ENCODE measurements at regions not wholly inside any gene's neighbourhood (a gene's known extent, or its start where the extent isn't known, plus 50 kb on each side); places are given as distances from the start of the nearest gene placed in this dataset.

DNA sequence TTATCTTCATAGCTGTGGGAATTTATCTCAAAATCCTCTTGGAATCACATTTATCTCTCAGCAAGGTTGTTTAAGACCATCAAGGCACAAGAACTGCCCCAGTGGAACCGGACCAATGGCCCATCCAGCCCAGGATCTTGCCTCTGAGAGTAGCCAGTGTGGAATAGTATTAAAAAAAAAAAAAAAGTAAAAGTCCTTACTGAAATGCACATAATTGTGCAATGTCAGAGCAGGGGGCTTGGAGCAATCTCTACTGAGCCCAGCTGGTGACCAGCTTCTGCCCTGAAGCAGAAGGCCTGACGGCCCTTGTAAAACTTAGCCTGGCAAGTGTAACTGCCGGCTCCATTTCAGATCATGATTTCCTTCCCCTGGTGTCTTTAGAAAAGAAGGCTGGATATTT lies 355.6 kb upstream of the PIK3C3 start:
- in situ Hi-C loops (cut with HindIII; ENCODE audit: low pct_unique_long_range_greater_than_20kb, low sequenced_read_pairs) = no loop called here
- DNase-seq (ENCODE audit: low read depth) = no peak

- in situ Hi-C loops (cut with HindIII; ENCODE audit: low pct_unique_long_range_greater_than_20kb, low sequenced_read_pairs) = no loop called here
- DNase-seq (ENCODE audit: low read depth) = no peak
Measured at GRCh38 chr18:41594582-41594981, 360.5 kb upstream of the PIK3C3 start.

GRCh38 chr18:41593171-41593675 lies 361.8 kb upstream of the PIK3C3 start:
- in situ Hi-C loops (cut with HindIII; ENCODE audit: low pct_unique_long_range_greater_than_20kb, low sequenced_read_pairs) = no loop called here
- DNase-seq (ENCODE audit: low read depth) = no peak

DNA sequence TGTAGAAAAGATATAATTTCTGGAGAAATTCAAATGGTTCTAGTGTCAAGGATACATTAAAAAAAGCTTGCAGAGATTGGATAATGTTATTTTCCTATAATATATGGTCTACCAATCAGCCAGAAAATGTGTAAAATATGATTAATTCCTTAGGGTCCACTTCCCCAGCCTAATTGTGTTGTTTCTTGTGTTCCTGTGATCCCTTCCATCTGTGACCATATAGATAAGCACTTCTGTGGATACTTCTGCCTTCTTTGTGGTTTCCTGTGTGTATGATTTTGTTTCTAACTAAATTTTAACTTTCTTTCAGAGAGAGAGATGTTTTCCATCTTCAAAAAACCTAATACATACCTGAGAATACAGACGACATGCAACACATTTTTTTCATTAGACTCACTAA lies 367.1 kb upstream of the PIK3C3 start:
- in situ Hi-C loops (cut with HindIII; ENCODE audit: low pct_unique_long_range_greater_than_20kb, low sequenced_read_pairs) = no loop called here
- no peak for DNase-seq (ENCODE audit: low read depth)

- no peak for DNase-seq (ENCODE audit: low read depth)
- in situ Hi-C loops (cut with HindIII; ENCODE audit: low pct_unique_long_range_greater_than_20kb, low sequenced_read_pairs) = no loop called here
Measured at GRCh38 chr18:41585512-41585911, 369.5 kb upstream of the PIK3C3 start.

DNA sequence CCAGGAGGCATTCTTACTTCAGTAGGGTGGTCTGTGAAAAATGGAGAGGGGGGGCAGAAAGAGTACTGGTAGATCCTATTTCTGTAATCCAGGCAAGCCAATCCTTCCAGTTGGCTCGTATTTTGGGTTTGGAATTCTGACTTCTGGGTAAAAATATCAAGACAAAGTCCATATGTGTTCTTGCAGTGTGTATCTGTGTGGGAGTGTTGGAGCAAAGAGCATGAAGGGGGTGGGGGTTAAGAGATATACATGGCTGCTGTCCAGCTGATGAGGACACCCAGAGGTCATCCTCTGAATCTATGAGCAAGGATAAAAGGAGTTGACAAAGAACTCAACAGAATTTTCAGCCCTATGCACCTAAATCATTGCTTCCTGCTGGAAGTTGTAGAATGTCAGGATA lies 375.8 kb upstream of the PIK3C3 start:
- DNase-seq (ENCODE audit: low read depth) = no peak
- in situ Hi-C loops (cut with HindIII; ENCODE audit: low pct_unique_long_range_greater_than_20kb, low sequenced_read_pairs) = no loop called here

GRCh38 chr18:41577529-41577928 lies 377.5 kb upstream of the PIK3C3 start:
- DNase-seq (ENCODE audit: low read depth) = no peak
- in situ Hi-C loops (cut with HindIII; ENCODE audit: low pct_unique_long_range_greater_than_20kb, low sequenced_read_pairs) = no loop called here

DNA sequence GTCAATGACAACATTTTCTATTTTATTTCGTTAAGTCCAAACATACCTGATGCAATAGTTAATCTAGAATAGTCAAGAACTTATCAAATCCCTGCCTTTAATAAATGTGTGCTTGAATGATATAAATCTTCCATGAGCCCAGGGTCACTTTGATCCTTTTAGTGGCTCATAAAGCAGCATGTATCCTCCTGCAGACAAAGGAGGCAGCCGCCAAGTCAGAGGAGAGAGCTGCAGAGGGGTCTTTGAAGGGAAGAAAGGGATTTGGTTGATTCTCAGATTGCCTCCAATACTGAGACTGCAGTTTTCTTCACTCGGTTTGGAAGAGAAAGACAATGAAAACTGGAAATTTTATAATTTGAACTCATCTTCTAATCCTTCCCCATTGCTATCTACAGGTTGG lies 378.4 kb upstream of the PIK3C3 start:
- in situ Hi-C loops (cut with HindIII; ENCODE audit: low pct_unique_long_range_greater_than_20kb, low sequenced_read_pairs) = no loop called here
- no peak for DNase-seq (ENCODE audit: low read depth)

- no peak for DNase-seq (ENCODE audit: low read depth)
- in situ Hi-C loops (cut with HindIII; ENCODE audit: low pct_unique_long_range_greater_than_20kb, low sequenced_read_pairs) = no loop called here
Measured at GRCh38 chr18:41569867-41570266, 385.2 kb upstream of the PIK3C3 start.

DNA sequence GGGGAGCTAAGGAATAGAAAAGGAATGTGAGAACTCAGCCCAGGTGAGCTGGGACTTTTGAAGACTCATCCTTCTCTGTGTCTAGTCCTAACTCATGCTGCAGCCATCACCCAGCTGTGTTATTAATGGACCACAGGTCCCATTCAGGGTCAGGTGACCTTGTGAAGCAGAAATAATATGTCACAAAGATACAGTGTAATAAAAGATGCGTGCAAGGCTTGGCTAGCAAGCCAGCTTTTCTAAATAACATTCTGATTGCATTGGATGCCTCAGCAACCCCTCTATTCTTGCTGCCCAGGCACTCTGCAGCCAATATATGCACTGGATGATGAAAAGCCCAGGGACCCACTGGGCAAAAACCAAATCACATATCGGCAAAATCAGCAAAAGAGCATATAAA lies 393.1 kb upstream of the PIK3C3 start:
- no peak for DNase-seq (ENCODE audit: low read depth)
- in situ Hi-C loops (cut with HindIII; ENCODE audit: low pct_unique_long_range_greater_than_20kb, low sequenced_read_pairs) = no loop called here

DNA sequence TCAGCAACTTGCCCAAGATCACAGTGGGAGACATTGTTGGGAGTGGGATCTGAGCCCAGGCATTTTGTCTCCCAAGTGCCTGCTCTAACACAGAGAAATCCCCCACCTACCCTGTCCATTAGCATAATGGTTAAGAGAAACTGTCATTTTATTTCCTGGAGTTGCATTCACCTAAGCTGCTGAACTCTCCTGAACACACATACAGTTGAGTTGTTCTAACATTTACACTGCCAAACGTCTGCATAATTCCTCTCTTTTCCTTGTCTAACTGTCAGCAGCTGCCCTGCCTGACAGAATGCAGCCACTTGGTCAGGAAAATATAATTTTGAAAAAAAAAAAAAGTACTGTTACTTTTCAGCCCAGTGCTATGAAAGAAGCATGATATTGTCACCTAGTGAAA lies 396.3 kb upstream of the PIK3C3 start:
- no peak for DNase-seq (ENCODE audit: low read depth)
- in situ Hi-C loops (cut with HindIII; ENCODE audit: low pct_unique_long_range_greater_than_20kb, low sequenced_read_pairs) = no loop called here

GRCh38 chr18:41553716-41554115 lies 401.3 kb upstream of the PIK3C3 start:
- in situ Hi-C loops (cut with HindIII; ENCODE audit: low pct_unique_long_range_greater_than_20kb, low sequenced_read_pairs) = no loop called here
- DNase-seq (ENCODE audit: low read depth) = no peak

DNA sequence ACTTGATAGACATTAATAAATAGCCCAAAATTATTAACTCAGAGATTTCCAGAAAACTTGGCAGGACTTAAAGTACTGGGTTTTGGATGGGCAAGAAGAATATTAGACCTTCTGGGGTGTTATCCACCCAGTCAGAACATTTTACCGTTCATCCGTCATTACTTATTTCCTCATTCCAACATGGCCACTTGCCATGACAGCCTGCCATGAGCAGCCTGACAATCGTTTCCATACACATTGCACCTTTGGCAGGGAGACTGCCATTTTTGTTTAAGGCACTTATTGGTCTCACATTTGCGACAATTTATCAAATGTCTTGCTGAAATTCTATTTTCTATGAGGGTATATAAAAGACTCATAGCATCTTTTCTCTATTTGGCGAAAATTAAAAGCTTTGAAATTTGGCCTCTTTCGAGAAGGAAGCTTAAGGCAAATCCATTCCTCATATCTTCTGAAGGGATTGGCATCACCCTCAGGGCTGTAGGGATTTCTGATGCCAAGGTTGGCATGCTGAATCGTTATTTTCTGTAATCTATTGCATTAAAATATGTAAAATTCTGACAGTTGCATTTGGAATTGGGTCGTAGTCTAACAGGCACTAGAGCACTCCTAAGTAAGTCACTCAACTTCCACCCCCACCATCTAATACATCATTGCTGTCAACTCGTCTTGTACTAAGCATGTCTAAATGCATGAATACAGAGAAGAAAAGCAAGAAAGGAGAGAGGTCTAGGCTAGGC lies 406.3 kb upstream of the PIK3C3 start:
- no peak for DNase-seq (ENCODE audit: low read depth)
- in situ Hi-C loops (cut with HindIII; ENCODE audit: low pct_unique_long_range_greater_than_20kb, low sequenced_read_pairs) = no loop called here

GRCh38 chr18:41545091-41545888 lies 409.7 kb upstream of the PIK3C3 start:
- in situ Hi-C loops (cut with HindIII; ENCODE audit: low pct_unique_long_range_greater_than_20kb, low sequenced_read_pairs) = no loop called here
- DNase-seq (ENCODE audit: low read depth) = no peak

DNA sequence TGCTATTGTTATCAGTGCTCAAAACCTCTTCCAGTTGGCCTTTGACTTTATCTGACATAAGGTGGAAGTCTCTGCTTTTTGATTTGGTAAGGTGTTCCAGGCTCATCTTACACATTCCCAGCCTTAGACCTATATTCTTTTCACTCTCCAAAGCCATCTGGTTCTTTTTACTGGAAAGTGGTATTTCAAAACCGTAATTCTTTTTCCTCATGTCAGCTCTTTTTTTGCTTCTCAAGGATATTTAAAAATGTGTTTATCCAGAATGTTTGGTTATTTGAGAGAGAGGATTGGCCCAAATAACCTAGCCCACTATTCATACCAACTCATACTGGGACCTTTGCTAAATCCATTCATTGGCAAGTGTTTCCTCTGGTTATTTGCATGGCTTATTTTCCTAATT lies 411.2 kb upstream of the PIK3C3 start:
- in situ Hi-C loops (cut with HindIII; ENCODE audit: low pct_unique_long_range_greater_than_20kb, low sequenced_read_pairs) = no loop called here
- no peak for DNase-seq (ENCODE audit: low read depth)

GRCh38 chr18:41540237-41540871 lies 414.7 kb upstream of the PIK3C3 start:
- DNase-seq (ENCODE audit: low read depth) = no peak
- in situ Hi-C loops (cut with HindIII; ENCODE audit: low pct_unique_long_range_greater_than_20kb, low sequenced_read_pairs) = no loop called here

DNA sequence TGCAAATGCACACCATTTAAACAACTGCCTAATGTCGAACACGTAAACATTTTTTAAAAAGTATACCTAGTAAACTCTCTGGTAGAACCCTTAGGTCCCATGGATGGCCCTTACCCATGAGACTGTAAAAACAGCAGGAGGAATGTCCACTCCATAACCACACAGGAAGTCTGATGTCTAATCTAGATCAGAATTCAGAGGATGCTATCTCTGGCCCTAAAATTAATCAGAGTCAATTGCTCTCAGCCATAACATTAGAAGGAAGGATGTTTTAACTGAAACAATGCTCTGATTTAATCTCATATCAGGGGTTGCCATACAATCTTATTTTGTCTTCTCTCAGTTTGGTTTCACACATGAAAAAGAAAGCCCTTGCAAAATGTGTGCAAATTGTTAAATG lies 416.3 kb upstream of the PIK3C3 start:
- in situ Hi-C loops (cut with HindIII; ENCODE audit: low pct_unique_long_range_greater_than_20kb, low sequenced_read_pairs) = no loop called here
- no peak for DNase-seq (ENCODE audit: low read depth)

DNA sequence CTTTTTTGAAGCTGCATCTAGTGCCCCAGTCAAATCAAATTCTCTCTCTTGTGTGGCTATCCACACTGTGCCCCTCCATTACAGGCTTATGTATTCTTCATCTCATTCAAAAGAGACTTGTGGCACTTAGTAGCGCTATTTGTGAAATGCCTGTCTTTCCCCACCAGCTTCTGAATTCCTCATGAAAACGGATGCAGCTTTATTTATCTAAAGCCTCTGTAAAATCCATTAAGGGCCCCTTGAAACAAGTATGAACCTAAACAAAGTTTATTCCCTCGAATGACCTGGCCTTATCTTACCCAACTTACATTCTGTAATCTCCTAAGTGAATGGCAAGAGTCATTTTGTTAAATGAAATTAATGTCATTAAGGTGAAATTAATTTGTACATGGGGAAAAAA lies 417.4 kb upstream of the PIK3C3 start:
- in situ Hi-C loops (cut with HindIII; ENCODE audit: low pct_unique_long_range_greater_than_20kb, low sequenced_read_pairs) = no loop called here
- no peak for DNase-seq (ENCODE audit: low read depth)

DNA sequence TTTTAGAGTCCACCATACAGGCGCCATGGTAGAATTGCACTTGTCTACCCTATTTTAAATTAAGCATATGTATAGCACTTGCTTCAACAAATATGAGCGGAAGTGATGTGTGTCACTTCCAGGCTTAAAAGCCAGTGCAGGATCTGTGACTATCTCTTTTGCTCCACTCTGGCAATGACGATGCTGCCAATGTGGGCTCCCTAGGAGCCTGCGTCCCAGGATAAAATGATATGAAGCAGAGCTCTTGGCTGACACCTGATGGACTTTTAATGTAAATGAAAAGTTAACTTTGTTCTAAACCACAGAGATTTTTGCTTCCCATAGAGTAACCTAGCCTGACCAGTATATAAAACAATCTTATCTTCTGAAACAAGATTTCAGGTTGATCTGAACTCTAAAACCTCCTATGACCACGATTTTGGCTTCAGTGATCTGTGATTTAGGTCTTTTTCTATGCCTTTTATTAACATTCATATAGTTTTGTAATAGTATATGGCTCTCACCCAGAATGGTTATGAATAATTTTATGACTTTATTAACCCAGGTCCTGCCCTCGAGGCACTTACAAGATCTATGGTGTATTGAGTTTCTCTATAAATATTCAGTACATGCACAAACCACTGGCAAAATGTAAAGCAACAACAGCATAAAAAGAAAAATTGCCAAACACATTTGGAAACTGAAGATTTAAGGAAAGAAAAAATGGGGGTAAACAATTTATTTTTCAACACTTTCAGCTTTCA lies 422.5 kb upstream of the PIK3C3 start:
- in situ Hi-C loops (cut with HindIII; ENCODE audit: low pct_unique_long_range_greater_than_20kb, low sequenced_read_pairs) = no loop called here
- no peak for DNase-seq (ENCODE audit: low read depth)

Data from Caki2 (cell line).